ENCODE measurements at regions not wholly inside any gene's neighbourhood (a gene's known extent, or its start where the extent isn't known, plus 50 kb on each side); places are given as distances from the start of the nearest gene placed in this dataset.

DNA sequence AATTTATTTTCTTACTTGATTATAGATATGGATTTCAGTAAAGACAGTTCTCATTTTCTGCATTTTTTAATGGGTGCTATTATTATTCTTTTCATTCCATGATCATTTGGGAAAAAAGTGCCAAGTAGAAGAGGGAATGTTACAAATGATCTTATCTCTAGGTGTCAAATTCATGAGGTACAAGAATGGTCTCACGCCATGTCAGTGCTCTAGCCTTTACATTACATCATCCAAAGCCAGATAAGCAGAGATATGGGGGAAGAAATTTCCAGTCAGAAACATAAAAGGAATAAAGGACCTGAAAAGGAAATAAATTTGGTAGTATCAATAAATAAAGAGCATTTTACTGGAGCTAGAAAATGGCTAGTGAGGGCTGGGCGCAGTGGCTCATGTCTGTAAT, 1544.2 kb upstream of the CDH6 start:
- TF ChIP-seq EZH2 (IDR thresholded peaks at IDR 0.05; ENCODE audit: low read depth, low read length, severe bottlenecking) (no peak), MAFK (IDR thresholded peaks at IDR 0.05; ENCODE audit: low read depth, low read length) (no peak), CREB1 (IDR thresholded peaks at IDR 0.05) (no peak), EGR1 (IDR thresholded peaks at IDR 0.05; ENCODE audit: borderline replicate concordance, low read depth, low read length) (no peak), RXRA (IDR thresholded peaks at IDR 0.05; ENCODE audit: insufficient read depth, low read depth, low read length) (no peak), CEBPB (IDR thresholded peaks at IDR 0.05; ENCODE audit: low read depth, low read length) (no peak), RFX5 (IDR thresholded peaks at IDR 0.05; ENCODE audit: borderline replicate concordance, low read depth, low read length) (no peak)
- TF ChIP-seq, protein P1, sequence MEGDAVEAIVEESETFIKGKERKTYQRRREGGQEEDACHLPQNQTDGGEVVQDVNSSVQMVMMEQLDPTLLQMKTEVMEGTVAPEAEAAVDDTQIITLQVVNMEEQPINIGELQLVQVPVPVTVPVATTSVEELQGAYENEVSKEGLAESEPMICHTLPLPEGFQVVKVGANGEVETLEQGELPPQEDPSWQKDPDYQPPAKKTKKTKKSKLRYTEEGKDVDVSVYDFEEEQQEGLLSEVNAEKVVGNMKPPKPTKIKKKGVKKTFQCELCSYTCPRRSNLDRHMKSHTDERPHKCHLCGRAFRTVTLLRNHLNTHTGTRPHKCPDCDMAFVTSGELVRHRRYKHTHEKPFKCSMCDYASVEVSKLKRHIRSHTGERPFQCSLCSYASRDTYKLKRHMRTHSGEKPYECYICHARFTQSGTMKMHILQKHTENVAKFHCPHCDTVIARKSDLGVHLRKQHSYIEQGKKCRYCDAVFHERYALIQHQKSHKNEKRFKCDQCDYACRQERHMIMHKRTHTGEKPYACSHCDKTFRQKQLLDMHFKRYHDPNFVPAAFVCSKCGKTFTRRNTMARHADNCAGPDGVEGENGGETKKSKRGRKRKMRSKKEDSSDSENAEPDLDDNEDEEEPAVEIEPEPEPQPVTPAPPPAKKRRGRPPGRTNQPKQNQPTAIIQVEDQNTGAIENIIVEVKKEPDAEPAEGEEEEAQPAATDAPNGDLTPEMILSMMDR (IDR thresholded peaks at IDR 0.05; ENCODE audit: control extremely low read depth in 1 of 3, insufficient read depth in 1 of 3, low read depth in 1 of 3, low read length in 3 of 3), result no peak

All from H1 (cell line).